GM18951 (cell line): ENCODE measurements at regions not wholly inside any gene's neighbourhood (a gene's known extent, or its start where the extent isn't known, plus 50 kb on each side); places are given as distances from the start of the nearest gene placed in this dataset.
"Not testable (repeated sequence)": the region's sequence is repeated elsewhere in the genome, so short reads cannot be mapped to it uniquely, and the experiment has no call there.

ENCODE experiments used
- POLR2A ChIP-seq: IDR thresholded peaks from 4 replicates; pipeline ENCODE4 v1.6.1; 2011; ENCODE audit warnings: mild to moderate bottlenecking; ENCODE audit not compliant: insufficient read length, insufficient read depth; ENCODE audit errors: extremely low read depth
- in situ Hi-C: fragments of 300-500 bp; cut with MboI; formaldehyde crosslinking; loops from one replicate; pipeline ENCODE4 v1.12.0; 2022; ENCODE audit warnings: low sequenced_read_pairs, mixed read lengths, inconsistent platforms; ENCODE audit not compliant: unreplicated experiment

DNA sequence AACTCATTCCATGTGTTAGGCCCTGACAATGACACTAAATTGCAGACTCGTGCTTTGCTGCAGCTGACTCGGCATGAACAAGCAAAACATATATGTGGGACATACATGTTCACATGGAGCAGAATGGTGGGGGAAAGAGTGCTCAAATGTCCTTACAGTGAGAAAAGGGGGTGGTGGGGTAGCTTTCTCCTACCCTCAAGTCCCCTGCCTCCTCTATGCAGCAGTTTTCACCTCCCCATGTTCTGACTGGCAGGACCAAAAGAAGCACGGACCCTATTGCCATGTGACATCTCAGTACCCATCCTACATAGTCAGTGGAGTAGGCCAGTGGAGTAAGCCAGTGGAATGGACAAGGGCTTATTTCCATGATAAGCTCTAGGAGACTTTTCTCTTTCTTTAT lies 259.3 kb downstream of the TTC32 start:
- in situ Hi-C loops: no loop called here
- TF ChIP-seq POLR2A: no peak

DNA sequence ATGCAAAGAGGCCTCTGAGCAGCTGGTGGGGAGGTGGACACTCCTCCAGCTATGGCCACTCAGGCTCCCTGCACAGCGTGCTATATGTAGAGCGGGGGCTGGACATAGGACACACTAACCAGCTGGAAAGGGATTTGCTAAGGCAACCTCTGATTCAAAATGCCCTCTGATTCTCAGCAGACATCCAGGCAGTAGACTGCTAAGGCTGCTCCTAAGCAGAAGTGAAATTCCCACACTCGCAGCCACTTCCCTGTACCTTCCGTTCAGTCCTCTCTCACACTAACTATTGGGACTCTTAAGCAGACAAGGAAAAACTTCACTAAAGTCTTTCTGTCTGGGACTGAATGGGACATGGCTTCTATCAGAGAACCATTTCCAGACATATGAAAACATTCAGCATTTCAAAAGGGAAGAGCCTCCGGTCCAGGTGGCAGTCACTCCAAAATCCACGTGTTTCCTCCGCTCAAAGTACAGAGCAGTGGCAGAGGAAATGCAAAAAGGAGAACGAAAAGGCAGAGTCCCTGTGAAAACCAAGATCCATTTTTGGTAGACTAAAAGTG lies 265.8 kb downstream of the TTC32 start:
- in situ Hi-C loops: no loop called here

DNA sequence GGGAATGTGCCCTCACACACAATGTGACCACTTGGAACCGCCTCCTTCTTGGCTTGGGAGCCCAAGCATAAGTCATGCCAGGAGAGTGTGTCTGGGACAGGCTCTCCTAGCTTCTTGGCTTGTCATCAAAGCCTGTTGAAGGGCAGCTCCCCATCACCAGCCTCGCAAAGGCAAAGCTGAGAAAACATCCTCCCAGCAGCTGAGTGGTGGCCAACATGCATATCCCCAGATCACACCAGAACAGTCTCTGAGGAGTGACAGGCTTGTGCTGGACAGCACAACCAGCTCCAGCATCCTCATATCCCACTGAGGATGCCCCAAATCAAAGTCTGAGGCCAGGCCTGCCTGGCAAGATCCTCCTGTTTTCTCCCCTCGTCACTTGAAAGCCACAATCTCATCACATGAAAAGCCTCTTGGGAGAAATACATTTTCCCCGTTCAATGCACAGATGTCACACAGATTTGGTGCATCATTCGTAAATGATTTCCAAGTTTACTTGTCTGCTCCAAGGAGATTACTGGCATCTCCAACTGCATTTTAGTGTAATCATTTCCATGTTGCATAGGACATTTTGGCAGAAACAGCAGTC lies 269.3 kb downstream of the TTC32 start:
- in situ Hi-C loops: no loop called here
- no peak for TF ChIP-seq POLR2A

More for the DNA sequence above, 265.8 kb downstream of the TTC32 start:
- no peak for TF ChIP-seq POLR2A

DNA sequence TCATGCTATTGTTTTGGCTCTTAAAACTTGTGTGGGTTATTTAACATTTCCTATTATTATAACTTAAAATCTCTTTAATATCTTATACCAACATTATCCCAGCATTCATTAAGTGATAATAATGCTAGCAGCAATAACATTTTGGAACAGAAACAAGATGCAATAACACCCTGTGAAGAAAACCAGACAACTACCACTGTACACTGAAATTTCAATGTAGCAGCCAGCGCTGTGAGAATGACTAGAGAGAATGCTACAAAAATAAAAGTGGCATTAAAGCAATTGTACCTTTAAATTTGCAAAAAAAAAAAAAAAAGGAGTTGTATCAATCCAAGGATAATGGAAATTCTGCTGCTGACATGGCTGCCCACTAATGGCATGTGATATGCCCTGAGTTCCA lies 269.9 kb downstream of the TTC32 start:
- no peak for TF ChIP-seq POLR2A
- in situ Hi-C loops: no loop called here

DNA sequence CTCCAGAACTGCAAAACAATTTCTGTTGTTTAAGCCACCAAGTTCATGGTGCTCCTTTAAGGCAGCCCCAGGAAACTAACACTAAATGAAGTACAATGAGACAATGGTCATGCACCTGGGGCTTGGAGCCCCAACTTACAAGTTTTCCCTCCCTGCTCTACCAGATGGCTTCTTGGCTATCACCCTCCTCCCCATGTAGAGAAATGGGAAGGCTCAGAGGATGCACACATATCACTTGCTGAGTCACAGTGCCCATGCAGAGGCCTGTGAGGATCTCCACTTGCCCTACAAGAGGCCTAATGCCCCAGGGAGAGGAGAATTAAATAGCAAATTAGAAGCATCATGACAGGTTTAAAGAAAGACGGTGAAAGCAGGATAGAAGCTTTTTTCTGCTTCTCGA lies 270.9 kb downstream of the TTC32 start:
- no peak for TF ChIP-seq POLR2A

DNA sequence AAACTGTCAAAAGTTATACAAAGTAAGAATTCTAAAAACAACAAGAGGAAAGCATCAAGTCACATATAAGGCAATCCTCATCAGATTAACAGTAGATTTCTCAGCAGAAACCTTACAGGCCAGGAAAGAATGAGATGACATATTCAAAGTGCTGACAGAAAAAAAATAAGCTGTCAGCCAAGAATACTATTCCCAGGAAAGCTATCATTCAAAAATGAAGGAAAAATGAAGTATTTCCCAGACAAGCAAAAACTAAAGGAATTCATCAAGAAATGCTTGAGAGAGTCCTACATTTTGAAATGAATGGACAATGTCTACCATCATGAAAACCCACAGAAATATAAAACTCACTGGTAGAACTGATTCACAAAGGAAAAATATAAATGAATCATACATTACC lies 268.9 kb upstream of the OSR1 start:
- in situ Hi-C loops: no loop called here
- TF ChIP-seq POLR2A: no peak

More for the DNA sequence above, 270.9 kb downstream of the TTC32 start:
- in situ Hi-C loops: no loop called here

DNA sequence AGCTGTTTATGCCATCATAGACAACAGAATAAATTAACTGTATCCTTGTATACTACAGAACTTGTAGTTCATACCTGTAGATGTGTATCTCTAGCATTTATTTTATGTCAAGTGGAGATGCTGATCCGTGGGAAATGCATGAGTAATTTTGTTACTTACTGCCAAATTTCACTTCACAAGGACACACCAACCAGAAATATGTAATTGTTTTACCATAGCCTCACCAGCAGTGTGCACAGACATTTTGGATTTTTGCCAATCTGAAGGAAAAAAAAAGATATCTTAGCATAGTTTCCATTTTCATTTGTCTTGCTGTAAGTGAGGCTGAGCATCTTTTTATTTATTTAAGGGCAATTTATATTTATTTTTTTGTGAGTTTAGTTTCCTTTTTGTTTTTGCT lies 265.1 kb upstream of the OSR1 start:
- no peak for TF ChIP-seq POLR2A
- in situ Hi-C loops: no loop called here

DNA sequence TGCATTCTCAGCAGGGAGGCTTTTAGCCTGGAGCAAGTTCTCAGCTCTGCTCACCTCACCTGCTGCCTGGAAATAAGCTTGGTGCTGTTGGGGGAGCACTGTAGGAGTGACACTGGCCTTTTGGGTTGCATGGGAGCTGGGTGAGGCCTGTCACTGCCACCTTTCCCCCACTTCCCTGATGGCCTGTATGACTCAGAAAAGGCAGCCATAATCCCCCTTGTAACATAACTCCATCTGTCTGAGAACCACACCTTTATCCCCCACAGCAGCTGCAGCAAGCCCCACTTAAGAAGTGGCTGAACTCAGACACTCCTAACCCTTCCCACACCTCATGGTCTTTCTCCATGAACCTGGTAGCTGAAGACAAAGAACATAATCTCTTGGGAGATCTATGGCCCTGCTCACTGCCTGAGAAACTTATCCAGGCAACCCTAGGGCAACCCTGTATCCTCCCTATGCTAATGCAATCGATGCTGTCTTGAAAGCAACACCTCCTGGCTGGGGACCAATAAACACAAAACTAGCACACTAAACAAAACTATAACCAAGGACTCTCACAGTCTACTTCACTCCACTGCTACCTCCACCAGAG lies 258.9 kb upstream of the OSR1 start:
- no peak for TF ChIP-seq POLR2A
- in situ Hi-C loops: no loop called here

DNA sequence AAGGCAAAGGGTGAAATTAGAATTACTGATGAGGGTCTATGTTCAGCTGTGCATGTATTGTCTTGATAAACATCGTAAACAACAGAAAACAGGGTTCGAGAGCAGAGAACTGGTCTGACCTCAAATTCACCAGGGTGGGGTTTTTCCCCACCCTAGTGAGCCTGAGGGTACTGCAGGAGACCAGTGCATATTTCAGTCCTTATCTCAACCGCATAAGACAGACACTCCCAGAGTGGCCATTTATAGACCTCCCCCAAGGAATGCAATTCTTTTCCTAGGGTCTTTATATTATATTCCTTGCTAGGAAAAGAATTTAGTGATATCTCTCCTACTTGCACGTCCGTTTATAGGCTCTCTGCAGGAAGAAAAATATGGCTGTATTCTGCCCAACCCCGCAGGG lies 257.0 kb upstream of the OSR1 start:
- in situ Hi-C loops: not testable (repeated sequence)

DNA sequence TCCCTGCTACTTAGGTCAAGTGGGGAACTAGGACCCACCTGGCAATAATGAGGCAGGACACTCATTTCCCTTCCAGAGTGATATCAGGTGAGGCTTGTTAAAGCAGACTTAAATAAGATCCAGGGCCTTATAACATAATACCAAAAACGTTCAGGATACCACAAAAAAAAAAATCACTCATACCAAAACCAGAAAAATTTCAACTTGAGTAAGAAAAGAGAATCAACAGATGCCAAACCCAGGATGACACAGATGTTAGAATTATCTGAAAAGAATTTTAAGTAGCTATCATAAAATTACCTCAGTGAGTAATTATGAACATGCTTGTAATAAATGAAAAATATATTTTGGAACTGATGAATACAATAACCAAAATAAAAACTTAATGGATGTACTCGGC lies 255.6 kb upstream of the OSR1 start:
- TF ChIP-seq POLR2A: no peak
- in situ Hi-C loops: no loop called here

DNA sequence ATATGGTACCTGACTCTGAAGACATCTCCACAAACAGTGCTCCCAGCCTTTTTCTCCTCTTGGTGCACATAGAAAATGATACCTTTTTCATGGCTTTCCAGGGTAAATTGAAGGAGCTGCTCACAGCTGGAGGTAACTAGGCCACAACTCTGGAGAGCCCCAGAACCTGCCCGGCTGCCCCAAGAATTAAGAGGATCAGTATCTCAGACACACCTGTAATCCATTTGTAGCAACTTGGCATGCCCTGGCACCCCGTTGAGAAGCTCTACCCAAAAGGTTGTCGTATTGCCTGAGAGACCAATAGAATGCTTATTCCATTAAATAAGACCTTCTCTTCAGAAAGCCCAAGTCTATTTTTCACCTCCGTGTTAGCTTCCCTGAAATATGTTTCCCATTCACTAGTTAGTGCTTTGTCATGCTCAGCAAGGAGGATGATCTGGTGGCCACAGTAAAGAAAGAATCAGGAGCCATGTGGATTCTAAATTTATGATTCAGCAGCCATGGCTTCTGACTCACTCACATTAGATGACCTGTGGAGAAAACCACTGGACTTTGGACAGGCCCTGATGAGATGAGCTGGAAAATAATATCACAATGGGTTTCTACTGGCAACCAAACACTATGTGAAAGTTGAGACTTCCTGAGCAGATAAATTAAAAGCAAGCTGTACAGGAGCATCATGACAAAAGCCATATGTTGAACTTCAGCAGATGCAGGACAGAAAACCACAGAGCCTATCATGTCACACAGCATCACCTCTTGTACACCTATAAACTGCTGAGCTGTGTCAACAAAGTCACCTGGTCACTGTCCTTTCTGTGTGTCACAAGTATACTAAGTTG lies 253.3 kb upstream of the OSR1 start:
- in situ Hi-C loops: no loop called here
- no peak for TF ChIP-seq POLR2A

DNA sequence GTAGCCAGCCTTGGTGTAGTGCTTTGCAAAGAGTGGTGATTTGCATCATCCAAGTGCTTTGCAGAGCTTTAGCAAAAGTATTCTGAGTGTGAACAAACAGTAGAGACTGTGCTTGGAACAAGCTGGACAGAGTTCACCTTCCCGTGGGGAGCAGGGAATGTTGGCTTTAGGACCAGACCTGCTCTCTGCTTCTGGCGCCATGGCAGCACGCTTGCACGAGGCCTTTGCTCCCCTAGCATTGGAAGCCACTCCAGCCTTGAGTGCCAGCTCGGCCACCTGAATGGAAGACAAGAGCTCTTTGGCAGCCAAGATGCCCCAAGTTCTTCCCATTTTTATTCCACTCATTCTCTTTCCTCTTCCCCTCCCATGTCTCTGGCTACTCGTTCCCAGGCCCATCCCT lies 250.8 kb upstream of the OSR1 start:
- in situ Hi-C loops: no loop called here
- no peak for TF ChIP-seq POLR2A

DNA sequence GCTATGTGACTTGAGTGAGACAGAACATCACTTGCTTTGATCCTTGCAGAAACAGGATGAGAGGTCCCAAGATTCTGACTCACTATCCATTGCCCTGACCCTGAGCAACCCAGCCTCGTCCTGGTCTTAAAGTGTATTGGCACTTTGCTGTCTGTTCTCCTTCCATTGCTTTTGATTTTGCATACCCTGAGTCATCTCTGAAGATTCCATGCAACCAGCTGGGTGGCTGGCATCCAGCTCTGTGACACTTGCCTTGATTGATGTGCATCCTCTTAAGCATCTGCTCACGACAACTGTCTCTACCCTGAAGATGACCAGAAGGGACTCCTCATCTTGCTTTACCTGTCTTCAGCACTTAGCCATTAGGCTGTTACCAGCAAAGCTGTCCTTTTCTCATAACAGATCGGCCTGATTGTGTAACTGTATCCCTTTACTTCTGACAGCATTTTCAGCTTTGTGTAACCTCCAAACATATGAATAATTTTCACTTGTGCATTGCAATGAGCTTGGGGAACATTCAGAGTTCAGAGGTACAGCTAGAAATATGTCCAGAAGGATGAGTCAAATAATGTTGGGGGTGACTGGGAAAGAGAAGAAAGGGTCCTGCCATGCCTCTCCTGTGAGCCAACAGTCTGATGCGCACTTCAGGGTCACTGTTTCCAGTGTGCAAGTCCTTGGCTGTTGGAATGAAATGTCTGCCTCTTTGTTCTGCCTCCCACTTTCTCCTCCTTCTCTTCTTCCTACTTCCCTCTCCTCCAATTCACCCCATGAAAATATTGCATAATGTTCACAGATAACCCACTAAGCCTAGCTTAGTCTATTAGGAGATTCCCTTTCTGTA lies 249.7 kb upstream of the OSR1 start:
- in situ Hi-C loops: no loop called here
- TF ChIP-seq POLR2A: no peak
